Bronchial epithelial cell (primary cell): ENCODE measurements at regions not wholly inside any gene's neighbourhood (a gene's known extent, or its start where the extent isn't known, plus 50 kb on each side); places are given as distances from the start of the nearest gene placed in this dataset.

Experiments used
- DNase-seq: peaks from one replicate; pipeline ENCODE4 v3.0.0-alpha.2; 2010; ENCODE audit warnings: low read depth
- FAIRE-seq: peaks from 2 replicates; lab custom pipeline; 2011; peaks lifted over from hg19 to GRCh38; lab: Jason Lieb, UNC
- H3K27me3 ChIP-seq: 2 replicates; pipeline ENCODE4 v1.5.1; 2011; ENCODE audit warnings: low read length; ENCODE audit not compliant: control insufficient read depth, insufficient read depth
- H3K36me3 ChIP-seq: 2 replicates; pipeline ENCODE4 v1.5.1; 2011; ENCODE audit warnings: low read length; ENCODE audit not compliant: control insufficient read depth, insufficient read depth
- H3K4me3 ChIP-seq: 2 replicates; pipeline ENCODE4 v1.5.1; 2011; ENCODE audit warnings: mild to moderate bottlenecking, low read depth, low read length, control low read depth
- CTCF ChIP-seq: IDR thresholded peaks from 2 replicates; pipeline ENCODE4 v1.5.1; 2011; ENCODE audit warnings: mild to moderate bottlenecking, moderate library complexity, low read length, control low read depth, inconsistent platforms; ENCODE audit not compliant: insufficient read depth, severe bottlenecking

GRCh38 chr12:68428211-68428610 lies 96.0 kb upstream of the MDM1 start:
- Histone ChIP-seq H3K36me3 (no peaks in the 10 kb centered on the region), H3K4me3 (no peak overlapping the region), H3K27me3 (no peaks in the 10 kb centered on the region)
- FAIRE-seq = no peak
- TF ChIP-seq CTCF = no peak
- no peak for DNase-seq

GRCh38 chr12:68428724-68429501 lies 96.8 kb upstream of the MDM1 start:
- DNase-seq = no peak
- FAIRE-seq = no peak
- TF ChIP-seq CTCF = no peak
- H3K4me3 ChIP-seq = no peak overlapping the region
- no peaks in the 10 kb centered on the region for H3K27me3 ChIP-seq
- no peaks in the 10 kb centered on the region for H3K36me3 ChIP-seq

- FAIRE-seq = no peak
- no peak for TF ChIP-seq CTCF
- H3K36me3 ChIP-seq = no peaks in the 10 kb centered on the region
Measured at GRCh38 chr12:68429696-68430095, 97.5 kb upstream of the MDM1 start.

GRCh38 chr12:68431786-68432185 lies 99.6 kb upstream of the MDM1 start:
- FAIRE-seq = no peak
- no peaks in the 10 kb centered on the region for H3K27me3 ChIP-seq
- no peak overlapping the region for H3K4me3 ChIP-seq
- DNase-seq = no peak
- TF ChIP-seq CTCF = no peak
- no peaks in the 10 kb centered on the region for H3K36me3 ChIP-seq

More at GRCh38 chr12:68429696-68430095, 97.5 kb upstream of the MDM1 start:
- Histone ChIP-seq H3K27me3 (no peaks in the 10 kb centered on the region), H3K4me3 (no peak overlapping the region)
- no peak for DNase-seq

GRCh38 chr12:68432622-68433021 lies 100.5 kb upstream of the MDM1 start:
- Histone ChIP-seq H3K4me3 (no peak overlapping the region), H3K36me3 (no peaks in the 10 kb centered on the region), H3K27me3 (no peaks in the 10 kb centered on the region)
- DNase-seq = no peak
- no peak for FAIRE-seq
- no peak for TF ChIP-seq CTCF
